ENCODE measurements at regions not wholly inside any gene's neighbourhood (a gene's known extent, or its start where the extent isn't known, plus 50 kb on each side); places are given as distances from the start of the nearest gene placed in this dataset.

DNA sequence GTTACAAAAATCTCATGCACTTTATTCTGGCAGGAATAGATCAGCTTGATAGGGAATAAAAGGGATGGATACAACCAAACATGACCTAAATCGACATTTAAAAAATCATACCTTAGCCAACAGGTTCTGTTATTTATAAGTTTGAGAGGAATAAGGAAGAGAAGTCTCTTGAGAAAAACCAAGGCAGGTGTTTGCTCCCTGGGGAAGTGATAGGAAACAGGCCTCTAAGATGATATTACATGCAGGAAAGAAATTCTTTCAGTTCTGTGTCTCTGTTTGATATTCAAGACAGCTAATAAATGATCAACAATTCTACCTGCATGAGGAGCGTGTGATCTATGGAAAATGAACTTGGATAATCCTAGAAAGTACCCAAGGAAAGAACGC lies 184.8 kb upstream of the ZEB2 start:
- TF ChIP-seq, protein P1, sequence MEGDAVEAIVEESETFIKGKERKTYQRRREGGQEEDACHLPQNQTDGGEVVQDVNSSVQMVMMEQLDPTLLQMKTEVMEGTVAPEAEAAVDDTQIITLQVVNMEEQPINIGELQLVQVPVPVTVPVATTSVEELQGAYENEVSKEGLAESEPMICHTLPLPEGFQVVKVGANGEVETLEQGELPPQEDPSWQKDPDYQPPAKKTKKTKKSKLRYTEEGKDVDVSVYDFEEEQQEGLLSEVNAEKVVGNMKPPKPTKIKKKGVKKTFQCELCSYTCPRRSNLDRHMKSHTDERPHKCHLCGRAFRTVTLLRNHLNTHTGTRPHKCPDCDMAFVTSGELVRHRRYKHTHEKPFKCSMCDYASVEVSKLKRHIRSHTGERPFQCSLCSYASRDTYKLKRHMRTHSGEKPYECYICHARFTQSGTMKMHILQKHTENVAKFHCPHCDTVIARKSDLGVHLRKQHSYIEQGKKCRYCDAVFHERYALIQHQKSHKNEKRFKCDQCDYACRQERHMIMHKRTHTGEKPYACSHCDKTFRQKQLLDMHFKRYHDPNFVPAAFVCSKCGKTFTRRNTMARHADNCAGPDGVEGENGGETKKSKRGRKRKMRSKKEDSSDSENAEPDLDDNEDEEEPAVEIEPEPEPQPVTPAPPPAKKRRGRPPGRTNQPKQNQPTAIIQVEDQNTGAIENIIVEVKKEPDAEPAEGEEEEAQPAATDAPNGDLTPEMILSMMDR (IDR thresholded peaks at IDR 0.05), result no peak
- no peak for TF ChIP-seq EP300 (IDR thresholded peaks at IDR 0.05)

All from sigmoid colon (tissue), 4 donors.